ENCODE measurements at regions not wholly inside any gene's neighbourhood (a gene's known extent, or its start where the extent isn't known, plus 50 kb on each side); places are given as distances from the start of the nearest gene placed in this dataset.

GRCh38 chr19:30760014-30760413 lies 387.8 kb downstream of the ZNF536 start:
- Histone ChIP-seq H3K27me3 (no peaks in the 10 kb centered on the region), H3K9me3 (no peaks in the 10 kb centered on the region), H3K4me3 (no peak overlapping the region), H3K4me1 (no peaks in the 10 kb centered on the region), H3K27ac (no peak overlapping the region), H3K36me3 (no peaks in the 10 kb centered on the region)
- 87% methylated on average over 6 of the region's 6 CpGs for WGBS
- DNase-seq (ENCODE audit: low spot score in 2 of 2): no peak
- no peak for TF ChIP-seq POLR2A (IDR thresholded peaks at IDR 0.05)
- TF ChIP-seq EP300 (IDR thresholded peaks at IDR 0.05): no peak
- TF ChIP-seq POLR2AphosphoS5 (IDR thresholded peaks at IDR 0.05): no peak
- no peak for TF ChIP-seq CTCF (IDR thresholded peaks at IDR 0.05)

GRCh38 chr19:30757837-30758617 lies 385.8 kb downstream of the ZNF536 start:
- TF ChIP-seq EP300 (IDR thresholded peaks at IDR 0.05) (no peak), POLR2A (IDR thresholded peaks at IDR 0.05) (no peak), POLR2AphosphoS5 (IDR thresholded peaks at IDR 0.05) (no peak), CTCF (IDR thresholded peaks at IDR 0.05) (no peak)
- H3K27ac ChIP-seq: no peak overlapping the region
- H3K4me1 ChIP-seq: no peaks in the 10 kb centered on the region
- no peaks in the 10 kb centered on the region for H3K27me3 ChIP-seq
- H3K9me3 ChIP-seq: no peaks in the 10 kb centered on the region
- DNase-seq (ENCODE audit: low spot score in 2 of 2): no peak
- no peak overlapping the region for H3K4me3 ChIP-seq
- WGBS: 80% methylated on average over 5 of the region's 5 CpGs
- H3K36me3 ChIP-seq: no peaks in the 10 kb centered on the region

DNA sequence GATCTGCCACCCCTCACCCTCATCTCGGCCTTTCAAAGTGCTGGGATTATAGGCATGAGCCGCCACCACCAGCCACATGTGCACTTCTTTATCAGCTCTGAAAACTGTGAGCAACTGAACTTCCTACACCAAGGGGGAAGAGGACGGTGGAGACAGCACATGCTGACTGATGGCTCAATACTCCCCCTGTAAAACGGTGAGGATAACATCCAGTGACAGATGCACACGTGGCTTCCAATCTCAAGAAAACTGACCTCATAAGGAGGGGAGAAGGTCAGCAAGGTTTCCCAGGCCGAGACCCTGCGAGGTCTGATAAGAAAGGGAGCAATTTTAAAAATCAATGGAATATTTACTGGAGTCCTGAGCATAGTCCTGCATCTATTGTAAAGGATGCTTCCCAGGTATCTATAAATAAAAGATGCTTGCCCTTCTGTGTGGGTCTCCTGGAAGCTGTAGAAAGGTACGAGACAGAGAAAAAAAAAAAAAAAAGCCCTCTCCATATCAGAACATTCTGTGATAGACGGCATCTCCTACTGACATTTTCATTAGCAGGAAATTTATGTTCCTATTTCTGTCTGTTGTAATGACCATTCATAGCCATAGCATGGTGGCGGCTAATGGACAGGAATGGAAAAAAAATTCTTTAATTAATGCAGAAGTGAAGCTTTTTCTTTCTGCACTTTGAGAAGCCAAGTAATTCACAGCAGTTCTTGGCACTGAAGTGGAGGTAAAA lies 385.1 kb downstream of the ZNF536 start:
- Histone ChIP-seq H3K9me3 (no peaks in the 10 kb centered on the region), H3K36me3 (no peaks in the 10 kb centered on the region), H3K27me3 (no peaks in the 10 kb centered on the region), H3K4me1 (no peaks in the 10 kb centered on the region), H3K4me3 (no peak overlapping the region), H3K27ac (no peak overlapping the region)
- TF ChIP-seq POLR2A (IDR thresholded peaks at IDR 0.05) (no peak), POLR2AphosphoS5 (IDR thresholded peaks at IDR 0.05) (no peak), EP300 (IDR thresholded peaks at IDR 0.05) (no peak), CTCF (IDR thresholded peaks at IDR 0.05) (no peak)
- no peak for DNase-seq (ENCODE audit: low spot score in 2 of 2)
- 74% methylated on average over 10 of the region's 10 CpGs for WGBS

- peaks cover 4% of the 10 kb centered on the region for H3K9me3 ChIP-seq
- DNase-seq (ENCODE audit: low spot score in 2 of 2): no peak
- 97% methylated on average over 7 of the region's 7 CpGs for WGBS
- no peaks in the 10 kb centered on the region for H3K36me3 ChIP-seq
- H3K4me3 ChIP-seq: no peak overlapping the region
- no peak overlapping the region for H3K27ac ChIP-seq
- TF ChIP-seq EP300 (IDR thresholded peaks at IDR 0.05): no peak
- TF ChIP-seq CTCF (IDR thresholded peaks at IDR 0.05): no peak
- no peak for TF ChIP-seq POLR2A (IDR thresholded peaks at IDR 0.05)
- no peak for TF ChIP-seq POLR2AphosphoS5 (IDR thresholded peaks at IDR 0.05)
- no peaks in the 10 kb centered on the region for H3K4me1 ChIP-seq
- H3K27me3 ChIP-seq: no peaks in the 10 kb centered on the region
Observed at GRCh38 chr19:30755581-30755980, 383.4 kb downstream of the ZNF536 start.

GRCh38 chr19:30754162-30754561 lies 382.0 kb downstream of the ZNF536 start:
- Histone ChIP-seq H3K4me1 (no peaks in the 10 kb centered on the region), H3K27ac (no peak overlapping the region), H3K4me3 (no peak overlapping the region), H3K9me3 (peaks cover 14% of the 10 kb centered on the region), H3K36me3 (no peaks in the 10 kb centered on the region), H3K27me3 (no peaks in the 10 kb centered on the region)
- TF ChIP-seq POLR2AphosphoS5 (IDR thresholded peaks at IDR 0.05) (no peak), POLR2A (IDR thresholded peaks at IDR 0.05) (no peak), CTCF (IDR thresholded peaks at IDR 0.05) (no peak), EP300 (IDR thresholded peaks at IDR 0.05) (no peak)
- 85% methylated on average over 1 of the region's 1 CpG for WGBS
- no peak for DNase-seq (ENCODE audit: low spot score in 2 of 2)
